ENCODE measurements at regions not wholly inside any gene's neighbourhood (a gene's known extent, or its start where the extent isn't known, plus 50 kb on each side); places are given as distances from the start of the nearest gene placed in this dataset.

- DNase-seq (ENCODE audit: low read depth, low spot score): no peak
These were observed 405.6 kb downstream of the FAM47A start for GRCh38 chrX:33726281-33727160.

- DNase-seq (ENCODE audit: low read depth, low spot score): peak; percentile 7
These were observed 406.4 kb downstream of the FAM47A start for GRCh38 chrX:33725535-33726210.

GRCh38 chrX:33721927-33722326 is 410.2 kb downstream of the FAM47A start:
- no peak for DNase-seq (ENCODE audit: low read depth, low spot score)

- no peak for DNase-seq (ENCODE audit: low read depth, low spot score)
These were observed 446.0 kb downstream of the FAM47A start for GRCh38 chrX:33686105-33686504.

All from astrocyte of the hippocampus (primary cell).